Skeletal muscle tissue (tissue), 3 donors: ENCODE measurements at regions not wholly inside any gene's neighbourhood (a gene's known extent, or its start where the extent isn't known, plus 50 kb on each side); places are given as distances from the start of the nearest gene placed in this dataset.
A peak's percentile ranks its signal among the peaks of the same experiment; 100 is the strongest.
"Not testable (repeated sequence)": the region's sequence is repeated elsewhere in the genome, so short reads cannot be mapped to it uniquely, and the experiment has no call there.

ENCODE experiments used
- H3K27ac ChIP-seq: one replicate; pipeline ENCODE4 v1.7.0; 2013; ENCODE audit warnings: mild to moderate bottlenecking, low read depth, low read length, inconsistent platforms
- H3K27me3 ChIP-seq, 3 donors: one replicate each; pipeline ENCODE4 v1.7.0; 2013; ENCODE audit warnings: low read length in 3 of 3; ENCODE audit not compliant: control insufficient read depth in 3 of 3, insufficient read depth in 3 of 3
- H3K36me3 ChIP-seq, 3 donors: one replicate each; pipeline ENCODE4 v1.7.0; 2013; ENCODE audit warnings: low read length in 3 of 3; ENCODE audit not compliant: control insufficient read depth in 3 of 3, insufficient read depth in 3 of 3
- H3K4me1 ChIP-seq, 3 donors: one replicate each; pipeline ENCODE4 v1.7.0; 2013; ENCODE audit warnings: low read length in 3 of 3, mild to moderate bottlenecking in 3 of 3; ENCODE audit not compliant: control insufficient read depth in 3 of 3, insufficient read depth in 3 of 3
- H3K4me3 ChIP-seq, 3 donors: one replicate each; pipeline ENCODE4 v1.7.0; 2013; ENCODE audit warnings: low read length in 3 of 3
- H3K9ac ChIP-seq, 3 donors: one replicate each; pipeline ENCODE4 v1.7.0; 2013; ENCODE audit warnings: low read length in 3 of 3, mild to moderate bottlenecking in 3 of 3, moderate library complexity in 2 of 3, low read depth in 1 of 3
- H3K9me3 ChIP-seq, 3 donors: one replicate each; pipeline ENCODE4 v1.7.0; 2013; ENCODE audit warnings: low read length in 3 of 3; ENCODE audit not compliant: control insufficient read depth in 3 of 3
- donor health status: Osteomylitis.

- H3K27me3 ChIP-seq, H3K4me3 ChIP-seq, H3K9ac ChIP-seq, H3K9me3 ChIP-seq, H3K36me3 ChIP-seq, H3K4me1 ChIP-seq, H3K27ac ChIP-seq: not testable (repeated sequence)
Measured at GRCh38 chr1:68881330-68882194, 384.7 kb upstream of the DEPDC1 start.

- Histone ChIP-seq H3K4me1 (no peaks in the 10 kb centered on the region), H3K27ac (no peak overlapping the region), H3K4me3 (no peak overlapping the region), H3K36me3 (no peaks in the 10 kb centered on the region), H3K27me3 (no peaks in the 10 kb centered on the region), H3K9me3 (no peaks in the 10 kb centered on the region), H3K9ac (no peak overlapping the region)
Measured at GRCh38 chr1:68889471-68889870, 392.6 kb upstream of the DEPDC1 start.

DNA sequence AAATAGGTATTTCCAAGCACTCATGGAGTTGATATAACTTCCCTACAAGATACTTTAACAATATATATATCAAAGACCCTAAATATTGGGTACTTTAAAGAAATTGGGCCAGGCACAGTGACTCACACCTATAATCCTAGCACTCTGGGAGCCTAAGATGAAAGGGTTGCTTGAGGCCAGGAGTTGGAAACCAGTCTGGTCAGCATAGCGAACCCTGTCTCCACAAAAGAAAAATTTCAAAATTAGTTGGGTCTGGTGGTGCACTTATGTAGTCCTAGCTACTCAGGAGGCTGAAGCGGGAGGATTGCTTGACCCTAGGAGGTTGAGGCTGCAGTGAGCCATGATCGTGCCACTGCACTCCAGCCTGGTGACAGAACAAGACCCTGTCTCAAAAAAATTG is 393.9 kb upstream of the DEPDC1 start:
- Histone ChIP-seq H3K4me1 (no peaks in the 10 kb centered on the region), H3K4me3 (no peak overlapping the region), H3K9ac (no peak overlapping the region), H3K27me3 (no peaks in the 10 kb centered on the region), H3K36me3 (no peaks in the 10 kb centered on the region), H3K27ac (no peak overlapping the region), H3K9me3 (no peaks in the 10 kb centered on the region)

DNA sequence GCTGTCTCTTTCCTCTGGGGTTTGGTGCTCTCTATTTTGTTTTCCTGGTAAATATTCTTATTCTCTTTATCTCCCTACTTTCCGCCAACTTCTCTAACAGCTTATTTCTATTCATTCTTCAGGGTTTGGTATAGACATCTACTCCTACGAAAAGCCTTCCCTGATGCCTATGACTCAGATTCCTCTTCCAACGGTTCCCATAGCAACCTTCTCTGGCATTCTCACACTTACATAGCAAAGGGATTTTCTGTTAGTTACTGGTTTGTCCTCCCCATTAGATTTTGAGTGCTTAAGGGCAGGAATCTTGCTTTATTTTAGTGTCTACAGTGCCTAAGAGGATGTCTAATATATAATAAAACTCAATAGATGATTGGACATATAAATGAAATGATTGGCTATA is 407.6 kb upstream of the DEPDC1 start:
- Histone ChIP-seq H3K9me3 (peaks cover 0 to under 1% (median 0%) of the 10 kb centered on the region in 3 donors), H3K36me3 (no peaks in the 10 kb centered on the region), H3K27ac (no peak overlapping the region), H3K4me3 (no peak overlapping the region), H3K4me1 (no peaks in the 10 kb centered on the region), H3K27me3 (no peaks in the 10 kb centered on the region), H3K9ac (no peak overlapping the region)

DNA sequence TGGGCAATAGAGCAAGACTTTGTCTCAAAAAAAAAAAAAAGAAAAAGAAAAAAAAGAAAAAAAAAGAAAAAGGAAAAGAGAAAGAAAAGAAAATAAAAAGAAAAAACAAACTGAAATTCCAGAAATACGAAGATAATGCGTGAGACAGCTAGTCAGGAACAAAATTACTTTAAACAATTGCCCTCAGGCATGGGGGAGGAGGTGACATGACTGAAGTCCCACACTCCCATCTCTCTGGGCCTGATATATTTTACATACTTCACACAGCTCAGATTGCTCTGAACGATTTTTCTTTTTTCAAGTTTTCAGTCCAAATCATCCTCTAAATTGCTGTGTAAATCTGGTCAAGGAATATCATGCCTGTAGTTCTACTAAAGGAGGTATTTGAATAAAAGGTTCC is 409.5 kb upstream of the DEPDC1 start:
- Histone ChIP-seq H3K36me3 (no peaks in the 10 kb centered on the region), H3K9me3 (peaks cover 0 to 3% (median 3%) of the 10 kb centered on the region in 3 donors), H3K9ac (no peak overlapping the region), H3K27me3 (no peaks in the 10 kb centered on the region), H3K4me3 (no peak overlapping the region), H3K4me1 (no peaks in the 10 kb centered on the region), H3K27ac (no peak overlapping the region)

- Histone ChIP-seq H3K27ac (no peak overlapping the region), H3K9ac (no peak overlapping the region), H3K9me3 (peaks cover 0 to 3% (median 3%) of the 10 kb centered on the region in 3 donors), H3K36me3 (no peaks in the 10 kb centered on the region), H3K27me3 (no peaks in the 10 kb centered on the region), H3K4me3 (no peak overlapping the region), H3K4me1 (no peaks in the 10 kb centered on the region)
Measured at GRCh38 chr1:68907491-68907890, 410.6 kb upstream of the DEPDC1 start.

GRCh38 chr1:68908316-68908715 is 411.4 kb upstream of the DEPDC1 start:
- Histone ChIP-seq H3K27me3 (no peaks in the 10 kb centered on the region), H3K4me1 (no peaks in the 10 kb centered on the region), H3K36me3 (no peaks in the 10 kb centered on the region), H3K27ac (no peak overlapping the region), H3K9me3 (peaks cover 0 to 3% (median 3%) of the 10 kb centered on the region in 3 donors), H3K4me3 (no peak overlapping the region), H3K9ac (no peak overlapping the region)

DNA sequence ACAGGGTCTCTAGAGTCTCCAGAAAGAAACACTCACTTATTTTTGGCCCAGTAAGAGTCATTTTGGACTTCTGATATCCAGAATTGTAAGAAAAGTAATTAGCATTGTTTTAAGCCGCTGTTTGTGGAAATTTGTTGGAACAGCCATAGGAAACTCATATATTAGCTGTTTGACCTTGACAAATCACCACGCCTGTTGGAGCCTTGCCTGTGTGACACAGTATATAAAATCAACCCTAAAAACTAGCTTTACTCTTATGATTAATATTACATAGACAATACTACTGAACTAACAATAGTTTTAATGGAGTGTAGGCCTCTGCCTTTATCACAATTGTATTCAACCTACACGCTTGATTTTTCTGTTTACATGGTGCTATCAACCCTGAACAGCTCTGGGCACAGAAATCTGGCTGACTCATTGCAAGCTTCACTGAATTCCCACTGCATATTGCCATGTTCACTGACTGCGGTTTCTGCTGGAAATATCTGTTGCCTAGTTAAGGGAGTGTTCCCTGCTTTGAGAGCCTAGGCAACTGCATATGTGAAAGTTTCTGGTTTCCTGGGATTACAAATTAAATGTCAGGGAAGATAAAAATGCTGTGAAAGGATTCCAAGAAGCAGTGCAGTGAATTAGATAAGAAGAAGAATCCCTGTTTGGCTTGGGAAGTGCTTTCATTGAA is 419.5 kb upstream of the DEPDC1 start:
- peak overlapping the region; percentile 51 for H3K27ac ChIP-seq
- no peak overlapping the region for H3K9ac ChIP-seq
- H3K4me3 ChIP-seq = no peak overlapping the region
- H3K4me1 ChIP-seq = peaks cover 2 to 24% (median 3%) of the 10 kb centered on the region in 3 donors
- no peaks in the 10 kb centered on the region for H3K27me3 ChIP-seq
- no peaks in the 10 kb centered on the region for H3K9me3 ChIP-seq
- H3K36me3 ChIP-seq = no peaks in the 10 kb centered on the region

DNA sequence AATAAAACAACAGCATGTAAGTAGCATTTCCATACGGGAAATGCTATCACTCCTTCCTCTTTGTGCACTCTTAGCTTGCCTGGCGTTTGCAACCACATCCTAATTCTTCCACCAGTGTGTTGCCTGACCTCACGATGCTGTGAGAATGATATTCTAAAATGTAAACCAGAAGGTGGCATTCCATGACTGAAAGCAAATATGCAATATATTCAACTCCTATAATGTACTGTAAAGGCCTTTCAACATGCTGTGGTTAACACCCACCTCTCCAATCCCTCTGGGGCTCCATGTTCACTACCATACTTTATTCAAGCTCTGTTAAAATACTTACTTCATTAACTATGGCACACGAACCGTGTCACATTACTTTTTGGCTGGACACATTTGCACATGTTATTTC is 420.6 kb upstream of the DEPDC1 start:
- no peaks in the 10 kb centered on the region for H3K36me3 ChIP-seq
- peaks cover 2 to 24% (median 3%) of the 10 kb centered on the region in 3 donors for H3K4me1 ChIP-seq
- H3K9ac ChIP-seq = no peak overlapping the region
- H3K9me3 ChIP-seq = no peaks in the 10 kb centered on the region
- no peaks in the 10 kb centered on the region for H3K27me3 ChIP-seq
- no peak overlapping the region for H3K27ac ChIP-seq
- H3K4me3 ChIP-seq = no peak overlapping the region

- Histone ChIP-seq H3K27me3 (no peaks in the 10 kb centered on the region), H3K4me1 (peaks cover 2 to 24% (median 3%) of the 10 kb centered on the region in 3 donors), H3K27ac (no peak overlapping the region), H3K4me3 (no peak overlapping the region), H3K36me3 (no peaks in the 10 kb centered on the region), H3K9ac (no peak overlapping the region), H3K9me3 (no peaks in the 10 kb centered on the region)
Measured at GRCh38 chr1:68918563-68918962, 421.7 kb upstream of the DEPDC1 start.
